HG02981 (cell line): ENCODE measurements at regions not wholly inside any gene's neighbourhood (a gene's known extent, or its start where the extent isn't known, plus 50 kb on each side); places are given as distances from the start of the nearest gene placed in this dataset.

Experiments used
- ATAC-seq: cut with Tn5 transposase; IDR thresholded peaks from one replicate; pipeline ENCODE4 v1.9.1; 2021; ENCODE audit warnings: mild to moderate bottlenecking, moderate library complexity; ENCODE audit not compliant: unreplicated experiment

- ATAC-seq = peak; percentile 38
Measured at GRCh38 chr12:67426067-67426466, 156.9 kb downstream of the CAND1 start.

GRCh38 chr12:67427336-67427735, 158.2 kb downstream of the CAND1 start:
- ATAC-seq = no peak

- ATAC-seq = no peak
Measured at GRCh38 chr12:67428431-67428830, 159.3 kb downstream of the CAND1 start.

GRCh38 chr12:67430708-67431335, 161.7 kb downstream of the CAND1 start:
- no peak for ATAC-seq

- no peak for ATAC-seq
Measured at GRCh38 chr12:67431411-67432020, 162.4 kb downstream of the CAND1 start.

- ATAC-seq = peak; percentile 90
Measured at GRCh38 chr12:67433385-67434175, 164.4 kb downstream of the CAND1 start.

GRCh38 chr12:67434671-67435370, 165.7 kb downstream of the CAND1 start:
- no peak for ATAC-seq

- ATAC-seq = no peak
Measured at GRCh38 chr12:67436230-67436629, 167.1 kb downstream of the CAND1 start.

- ATAC-seq = no peak
Measured at GRCh38 chr12:67437011-67437410, 167.9 kb downstream of the CAND1 start.

- ATAC-seq = no peak
Measured at GRCh38 chr12:67439611-67440010, 170.5 kb downstream of the CAND1 start.

- ATAC-seq = peak; percentile 79
Measured at GRCh38 chr12:67441736-67442346, 172.7 kb downstream of the CAND1 start.

GRCh38 chr12:67442347-67442841, 173.2 kb downstream of the CAND1 start:
- no peak for ATAC-seq

GRCh38 chr12:67442896-67443295, 173.7 kb downstream of the CAND1 start:
- no peak for ATAC-seq

GRCh38 chr12:67444542-67444941, 175.4 kb downstream of the CAND1 start:
- no peak for ATAC-seq

GRCh38 chr12:67446716-67447115, 177.6 kb downstream of the CAND1 start:
- no peak for ATAC-seq

- no peak for ATAC-seq
Measured at GRCh38 chr12:67447180-67447579, 178.0 kb downstream of the CAND1 start.

- ATAC-seq = peak; percentile 80
Measured at GRCh38 chr12:67449591-67450052, 180.5 kb downstream of the CAND1 start.

GRCh38 chr12:67450441-67450840, 181.3 kb downstream of the CAND1 start:
- no peak for ATAC-seq

GRCh38 chr12:67451206-67451605, 182.0 kb downstream of the CAND1 start:
- ATAC-seq = no peak

- peak; percentile 49 for ATAC-seq
Measured at GRCh38 chr12:67452119-67452805, 183.1 kb downstream of the CAND1 start.
